HCT116 (cell line): ENCODE measurements at regions not wholly inside any gene's neighbourhood (a gene's known extent, or its start where the extent isn't known, plus 50 kb on each side); places are given as distances from the start of the nearest gene placed in this dataset.

Experiments used
- ATAC-seq: fragments of 200-7000 bp; cut with Tn5 transposase; 2 replicates; pipeline ENCODE4 v1.9.1; 2020; ENCODE audit warnings: mild to moderate bottlenecking, moderate library complexity
- BruUV-seq: library from RNA; stranded (reverse); fragments of 400-500 nt; replicated peaks from 2 replicates; lab custom pipeline; 2021; lab: Mats Ljungman, UMichigan
- CTCF ChIA-PET: fragments of 300-600 bp; sonication (Branson Sonifier 250); formaldehyde crosslinking; loops from one replicate; lab custom pipeline; 2021; ENCODE audit warnings: antibody characterized with exemption; lab: Charles Lee
- POLR2A ChIA-PET: fragments of 300-600, 350-600 bp; sonication (Branson Sonifier 250); formaldehyde crosslinking; loops from one replicate; lab custom pipeline; 2021; ENCODE audit warnings: antibody characterized with exemption; lab: Charles Lee
- RAD21 ChIA-PET, 2 experiments: fragments of 300-600 bp; sonication (Branson Sonifier 250); formaldehyde crosslinking; loops; one replicate each; lab custom pipeline; 2023; ENCODE audit warnings: low total read pairs in 2 of 2; ENCODE audit not compliant: uncharacterized antibody in 2 of 2, unreplicated experiment in 2 of 2, low non-redundant PET in 1 of 2; lab: Charles Lee
- DNase-seq: peaks from one replicate; pipeline ENCODE4 v3.0.0-alpha.2; 2010; ENCODE audit warnings: low read depth, low spot score
- H2AFZ ChIP-seq: fragments of 200-600 bp; shearing (Covaris generic), sonication (generic); 2 replicates; pipeline ENCODE4 v1.6.1; 2017; ENCODE audit warnings: low read depth, mixed run types, mixed read lengths, antibody characterized with exemption, low read length; ENCODE audit not compliant: poor library complexity, severe bottlenecking
- H3K27ac ChIP-seq: 2 replicates; pipeline ENCODE4 v1.5.1; 2012; ENCODE audit warnings: low read depth, low read length
- H3K27me3 ChIP-seq: fragments of 200-600 bp; sonication (generic); 2 replicates; pipeline ENCODE4 v1.6.1; 2016; ENCODE audit warnings: mixed run types, low read length, mixed read lengths; ENCODE audit not compliant: insufficient read depth
- H3K36me3 ChIP-seq, 2 experiments: fragments of 200-500 bp in 1 of 2; fragments of 200-600 bp in 1 of 2; sonication (Bioruptor generic) in 1 of 2; sonication (generic) in 1 of 2; 2 replicates each; pipeline versions ENCODE4 v1.5.1 to v1.6.1; 2014 to 2016; ENCODE audit warnings: low read length in 2 of 2, inconsistent platforms in 1 of 2, mixed read lengths in 1 of 2, mixed run types in 1 of 2; ENCODE audit not compliant: insufficient read depth in 2 of 2, control insufficient read depth in 1 of 2
- H3K4me1 ChIP-seq, 2 experiments: fragments of 200-600 bp in 1 of 2; sonication (generic) in 1 of 2; 2 replicates each; pipeline versions ENCODE4 v1.5.1 to v1.6.1; 2012 to 2017; ENCODE audit warnings: low read length in 2 of 2, inconsistent platforms in 1 of 2, mild to moderate bottlenecking in 1 of 2, mixed read lengths in 1 of 2, mixed run types in 1 of 2, moderate library complexity in 1 of 2; ENCODE audit not compliant: insufficient read depth in 2 of 2, control insufficient read depth in 1 of 2
- H3K4me2 ChIP-seq: fragments of 200-600 bp; sonication (generic); 2 replicates; pipeline ENCODE4 v1.6.1; 2017; ENCODE audit warnings: mixed run types, low read length, mixed read lengths
- H3K4me3 ChIP-seq, 2 experiments: fragments of 200-600 bp in 1 of 2; sonication (generic) in 1 of 2; replicated peaks in 1 of 2; 2 replicates each; pipeline ENCODE4 v1.5.1; 2011 to 2016; ENCODE audit warnings: low read length in 2 of 2, control low read depth in 1 of 2, low read depth in 1 of 2, mild to moderate bottlenecking in 1 of 2, mixed read lengths in 1 of 2, mixed run types in 1 of 2
- H3K79me2 ChIP-seq: fragments of 200-600 bp; sonication (generic); 2 replicates; pipeline ENCODE4 v1.6.1; 2017; ENCODE audit warnings: mild to moderate bottlenecking, mixed run types, low read length, moderate library complexity, mixed read lengths; ENCODE audit not compliant: insufficient read depth
- H3K9ac ChIP-seq: fragments of 200-600 bp; sonication (generic); 2 replicates; pipeline ENCODE4 v1.6.1; 2016; ENCODE audit warnings: low read length, mixed read lengths
- H3K9me2 ChIP-seq: fragments of 200-600 bp; sonication (generic), shearing (Covaris generic); 2 replicates; pipeline ENCODE4 v1.6.1; 2017; ENCODE audit warnings: mixed run types, mild to moderate bottlenecking, moderate library complexity; ENCODE audit not compliant: insufficient read depth
- H3K9me3 ChIP-seq, 2 experiments: fragments of 200-500 bp in 1 of 2; fragments of 200-600 bp in 1 of 2; sonication (Bioruptor generic) in 1 of 2; sonication (generic) in 1 of 2; 2 replicates each; pipeline ENCODE4 v1.6.1; 2014 to 2017; ENCODE audit warnings: low read length in 2 of 2, mixed read lengths in 2 of 2, inconsistent platforms in 1 of 2, low read depth in 1 of 2, mild to moderate bottlenecking in 1 of 2, mixed run types in 1 of 2, moderate library complexity in 1 of 2; ENCODE audit not compliant: control insufficient read depth in 1 of 2, insufficient read depth in 1 of 2
- H4K20me1 ChIP-seq: fragments of 200-600 bp; sonication (generic), shearing (Covaris generic); 2 replicates; pipeline ENCODE4 v1.6.1; 2017; ENCODE audit warnings: mixed run types, mild to moderate bottlenecking, moderate library complexity; ENCODE audit not compliant: insufficient read depth
- CBX3 ChIP-seq: IDR thresholded peaks from 2 replicates; pipeline ENCODE4 v1.6.1; 2012; ENCODE audit warnings: low read depth
- EGR1 ChIP-seq: IDR thresholded peaks from 2 replicates; pipeline ENCODE4 v1.6.1; 2012; ENCODE audit warnings: low read depth
- EZH2phosphoT487 ChIP-seq: fragments of 200-600 bp; IDR thresholded peaks from 2 replicates; pipeline ENCODE4 v1.6.1; 2018; ENCODE audit warnings: antibody characterized with exemption, borderline replicate concordance
- FOSL1 ChIP-seq: IDR thresholded peaks from 2 replicates; pipeline ENCODE4 v1.6.1; 2012; ENCODE audit warnings: low read depth
- POLR2AphosphoS5 ChIP-seq: IDR thresholded peaks from 2 replicates; pipeline ENCODE4 v1.6.1; 2011; ENCODE audit warnings: mild to moderate bottlenecking, low read depth, low read length, moderate library complexity
- SIN3A ChIP-seq: IDR thresholded peaks from 2 replicates; pipeline ENCODE4 v1.6.1; 2012; ENCODE audit warnings: low read depth
- SP1 ChIP-seq: IDR thresholded peaks from 2 replicates; pipeline ENCODE4 v1.6.1; 2012; ENCODE audit warnings: low read depth
- SRF ChIP-seq: IDR thresholded peaks from 2 replicates; pipeline ENCODE4 v1.6.1; 2012; ENCODE audit warnings: low read depth
- TCF7L2 ChIP-seq: IDR thresholded peaks from 2 replicates; pipeline ENCODE4 v1.7.0; 2011; ENCODE audit warnings: borderline replicate concordance, inconsistent platforms; ENCODE audit not compliant: insufficient read depth, insufficient read length; ENCODE audit errors: extremely low read depth
- YY1 ChIP-seq: IDR thresholded peaks from 2 replicates; pipeline ENCODE4 v1.6.1; 2011; ENCODE audit warnings: low read length, low read depth, moderate library complexity, mild to moderate bottlenecking; ENCODE audit not compliant: insufficient replicate concordance; ENCODE audit errors: extremely low read depth
- ZBTB33 ChIP-seq: IDR thresholded peaks from 2 replicates; pipeline ENCODE4 v1.6.1; 2011; ENCODE audit warnings: mild to moderate bottlenecking, low read length, moderate library complexity; ENCODE audit not compliant: insufficient replicate concordance; ENCODE audit errors: extremely low read depth
- intact Hi-C: fragments of 100-400 bp; cut with micrococcal nuclease; formaldehyde crosslinking; loops from 2 replicates; pipeline ENCODE4 v1.10.0; 2022

GRCh38 chr10:3249307-3249889 is 76.8 kb upstream of the PITRM1 start:
- Histone ChIP-seq H3K36me3 (no peaks in the 10 kb centered on the region), H3K27me3 (peaks cover 12% of the 10 kb centered on the region; the same call in 1 of the 2 replicates), H3K27ac (no peak overlapping the region), H3K9me3 (no peaks in the 10 kb centered on the region), H2AFZ (peak overlapping the region; percentile 99), H3K4me2 (peak overlapping the region; percentile 67), H3K9ac (peak overlapping the region; percentile 46), H3K79me2 (no peaks in the 10 kb centered on the region), H3K4me1 (peaks cover 0 to 15% of the 10 kb centered on the region in 2 experiments; a peak in 2 of 4 replicates), H3K4me3 (peak overlapping the region in 1 of 2 experiments; percentile 16; a peak in 1 of 4 replicates), H4K20me1 (no peaks in the 10 kb centered on the region), H3K9me2 (no peaks in the 10 kb centered on the region)
- BruUV-seq, result no TSS peak
- ChIA-PET CTCF (no interaction called here), POLR2A (no interaction called here), RAD21 (no interaction called here)
- intact Hi-C loops, result loop anchor here (5.0 kb wide), 1 partner anchor 218 kb away; no protein-coding TSS in a partner anchor
- DNase-seq (no peak), ATAC-seq (no peak)
- no peak for TF ChIP-seq YY1
- TF ChIP-seq ZBTB33, result no peak
- TF ChIP-seq CBX3, result no peak
- TF ChIP-seq SIN3A, result no peak
- TF ChIP-seq POLR2AphosphoS5, result no peak
- no peak for TF ChIP-seq TCF7L2
- TF ChIP-seq SRF, result 0 out of 2 replicates have a peak, but pooled peaks have one; percentile 3
- TF ChIP-seq EZH2phosphoT487, result no peak
- TF ChIP-seq SP1, result no peak
- 0 out of 2 replicates have a peak, but pooled peaks have one; percentile 13 for TF ChIP-seq EGR1
- no peak for TF ChIP-seq FOSL1
